Mesendoderm (in vitro differentiated cells): ENCODE measurements at regions not wholly inside any gene's neighbourhood (a gene's known extent, or its start where the extent isn't known, plus 50 kb on each side); places are given as distances from the start of the nearest gene placed in this dataset.

Experiments used
- DNase-seq: peaks from one replicate; pipeline ENCODE4 v3.0.0; 2013
- H2AK5ac ChIP-seq: 2 replicates; pipeline ENCODE4 v1.6.1; 2013; ENCODE audit warnings: low read length, inconsistent platforms
- H2BK120ac ChIP-seq: 2 replicates; pipeline ENCODE4 v1.6.1; 2013; ENCODE audit warnings: low read depth, mild to moderate bottlenecking, low read length, moderate library complexity, mixed read lengths
- H2BK15ac ChIP-seq: replicated peaks from 2 replicates; pipeline ENCODE4 v1.6.1; 2013; ENCODE audit warnings: low read depth, mild to moderate bottlenecking, moderate library complexity
- H2BK5ac ChIP-seq: 2 replicates; pipeline ENCODE4 v1.6.1; 2013; ENCODE audit warnings: low read length, inconsistent platforms
- H3K18ac ChIP-seq: 2 replicates; pipeline ENCODE4 v1.6.1; 2013; ENCODE audit warnings: mild to moderate bottlenecking, low read length, mixed read lengths
- H3K23ac ChIP-seq: one replicate; pipeline ENCODE4 v1.6.1; 2013; ENCODE audit warnings: low read length
- H3K27ac ChIP-seq: 2 replicates; pipeline ENCODE4 v1.5.1; 2013; ENCODE audit warnings: low read depth, mild to moderate bottlenecking, inconsistent platforms, low read length, moderate library complexity
- H3K27me3 ChIP-seq: 2 replicates; pipeline ENCODE4 v1.6.1; 2013; ENCODE audit warnings: low read length, control low read depth, mild to moderate bottlenecking, inconsistent platforms; ENCODE audit not compliant: insufficient read depth, poor library complexity
- H3K36me3 ChIP-seq: 2 replicates; pipeline ENCODE4 v1.6.1; 2013; ENCODE audit warnings: low read length, inconsistent platforms; ENCODE audit not compliant: control insufficient read depth, insufficient read depth
- H3K4ac ChIP-seq: one replicate; pipeline ENCODE4 v1.6.1; 2013; ENCODE audit warnings: low read depth, mild to moderate bottlenecking, low read length, moderate library complexity
- H3K4me1 ChIP-seq: 2 replicates; pipeline ENCODE4 v1.6.1; 2013; ENCODE audit warnings: low read depth, low read length, inconsistent platforms; ENCODE audit not compliant: control insufficient read depth
- H3K4me2 ChIP-seq: 2 replicates; pipeline ENCODE4 v1.6.1; 2013; ENCODE audit warnings: low read length
- H3K4me3 ChIP-seq: 2 replicates; pipeline ENCODE4 v1.5.1; 2013; ENCODE audit warnings: mild to moderate bottlenecking, low read length
- H3K56ac ChIP-seq: one replicate; pipeline ENCODE4 v1.6.1; 2013; ENCODE audit warnings: low read length
- H3K79me1 ChIP-seq: 2 replicates; pipeline ENCODE4 v1.6.1; 2013; ENCODE audit warnings: low read length, inconsistent platforms
- H3K79me2 ChIP-seq: 2 replicates; pipeline ENCODE4 v1.6.1; 2013; ENCODE audit warnings: mild to moderate bottlenecking, low read length; ENCODE audit not compliant: control insufficient read depth, insufficient read depth
- H3K9ac ChIP-seq: 2 replicates; pipeline ENCODE4 v1.6.1; 2013; ENCODE audit warnings: low read length, inconsistent platforms
- H4K5ac ChIP-seq: one replicate; pipeline ENCODE4 v1.6.1; 2013; ENCODE audit warnings: low read length
- H4K8ac ChIP-seq: one replicate; pipeline ENCODE4 v1.6.1; 2013; ENCODE audit warnings: low read depth, mild to moderate bottlenecking, control low read depth, low read length, moderate library complexity
- WGBS: extraction: QIAGEN DNeasy Blood & Tissue Kit; methylation state at CpG from one replicate; pipeline ENCODE4 v1.1.7; 2013; ENCODE audit warnings: low lambda C conversion rate, missing lambda C conversion rate; ENCODE audit not compliant: insufficient coverage; ENCODE audit errors: extremely low coverage; 5-methylcytosine and 5-hydroxymethylcytosine counted together

GRCh38 chr20:11378252-11378651 is 539.4 kb upstream of the BTBD3 start:
- Histone ChIP-seq H3K79me2 (no peaks in the 10 kb centered on the region), H2AK5ac (no peak overlapping the region), H3K18ac (no peak overlapping the region), H3K4ac (no peak overlapping the region), H2BK5ac (no peak overlapping the region), H3K23ac (no peak overlapping the region), H3K79me1 (no peaks in the 10 kb centered on the region), H4K5ac (no peak overlapping the region), H3K9ac (no peak overlapping the region), H3K36me3 (no peaks in the 10 kb centered on the region), H3K27ac (no peak overlapping the region), H2BK120ac (no peak overlapping the region), H2BK15ac (no peak overlapping the region), H3K4me2 (no peak overlapping the region), H4K8ac (no peak overlapping the region), H3K56ac (no peak overlapping the region), H3K4me1 (peaks cover 10% of the 10 kb centered on the region), H3K4me3 (no peak overlapping the region), H3K27me3 (no peaks in the 10 kb centered on the region)
- no CpG with 5 or more reads among the region's 1 CpG for WGBS
- peak; percentile 77 for DNase-seq

- Histone ChIP-seq H4K5ac (no peak overlapping the region), H3K79me2 (no peaks in the 10 kb centered on the region), H3K27ac (peak overlapping the region; percentile 25), H3K4ac (peak overlapping the region; percentile 56), H4K8ac (no peak overlapping the region), H3K36me3 (no peaks in the 10 kb centered on the region), H3K79me1 (no peaks in the 10 kb centered on the region), H3K4me1 (peaks cover 10% of the 10 kb centered on the region), H3K56ac (peak overlapping the region; percentile 45), H3K4me2 (no peak overlapping the region), H2BK120ac (no peak overlapping the region), H3K27me3 (no peaks in the 10 kb centered on the region), H2AK5ac (no peak overlapping the region), H2BK5ac (peak overlapping the region; percentile 69), H3K9ac (no peak overlapping the region), H3K4me3 (no peak overlapping the region), H2BK15ac (no peak overlapping the region), H3K23ac (no peak overlapping the region), H3K18ac (peak overlapping the region; percentile 18)
- peak; percentile 95 for DNase-seq
- WGBS, result no CpG with 5 or more reads among the region's 16 CpGs
Observed at GRCh38 chr20:11379257-11380011, 538.3 kb upstream of the BTBD3 start.

GRCh38 chr20:11380283-11380682 is 537.4 kb upstream of the BTBD3 start:
- Histone ChIP-seq H3K56ac (peak overlapping the region; percentile 45), H3K23ac (no peak overlapping the region), H4K8ac (no peak overlapping the region), H3K79me1 (no peaks in the 10 kb centered on the region), H2BK5ac (peak overlapping the region; percentile 69), H3K4me2 (no peak overlapping the region), H3K27me3 (no peaks in the 10 kb centered on the region), H3K18ac (peak overlapping the region; percentile 18), H3K4ac (peak overlapping the region; percentile 56), H3K4me1 (peaks cover 10% of the 10 kb centered on the region), H2AK5ac (peak overlapping the region; percentile 57), H3K9ac (no peak overlapping the region), H3K36me3 (no peaks in the 10 kb centered on the region), H2BK120ac (no peak overlapping the region), H3K4me3 (no peak overlapping the region), H3K79me2 (no peaks in the 10 kb centered on the region), H3K27ac (no peak overlapping the region), H2BK15ac (peak overlapping the region; percentile 42), H4K5ac (no peak overlapping the region)
- DNase-seq, result no peak
- WGBS, result no CpG with 5 or more reads among the region's 1 CpG

- H3K79me1 ChIP-seq, result no peaks in the 10 kb centered on the region
- no peak overlapping the region for H3K4me3 ChIP-seq
- DNase-seq, result no peak
- WGBS, result no CpG with 5 or more reads among the region's 2 CpGs
- no peak overlapping the region for H4K5ac ChIP-seq
- H3K9ac ChIP-seq, result no peak overlapping the region
- no peak overlapping the region for H3K27ac ChIP-seq
- H3K27me3 ChIP-seq, result no peaks in the 10 kb centered on the region
- no peak overlapping the region for H2BK5ac ChIP-seq
- H4K8ac ChIP-seq, result no peak overlapping the region
- H3K23ac ChIP-seq, result no peak overlapping the region
- no peak overlapping the region for H3K4me2 ChIP-seq
- no peak overlapping the region for H3K18ac ChIP-seq
- H3K36me3 ChIP-seq, result no peaks in the 10 kb centered on the region
- H2BK120ac ChIP-seq, result no peak overlapping the region
- H3K4me1 ChIP-seq, result no peaks in the 10 kb centered on the region
- H2AK5ac ChIP-seq, result no peak overlapping the region
- H2BK15ac ChIP-seq, result no peak overlapping the region
- no peak overlapping the region for H3K4ac ChIP-seq
- no peaks in the 10 kb centered on the region for H3K79me2 ChIP-seq
- no peak overlapping the region for H3K56ac ChIP-seq
Observed at GRCh38 chr20:11387189-11387754, 530.4 kb upstream of the BTBD3 start.

GRCh38 chr20:11389186-11389585 is 528.5 kb upstream of the BTBD3 start:
- DNase-seq, result no peak
- no peak overlapping the region for H3K23ac ChIP-seq
- H3K27ac ChIP-seq, result no peak overlapping the region
- H3K4ac ChIP-seq, result no peak overlapping the region
- no peaks in the 10 kb centered on the region for H3K4me1 ChIP-seq
- no peak overlapping the region for H3K9ac ChIP-seq
- H3K4me2 ChIP-seq, result no peak overlapping the region
- no peak overlapping the region for H3K4me3 ChIP-seq
- H3K79me1 ChIP-seq, result no peaks in the 10 kb centered on the region
- no peaks in the 10 kb centered on the region for H3K79me2 ChIP-seq
- H2BK120ac ChIP-seq, result no peak overlapping the region
- no peaks in the 10 kb centered on the region for H3K27me3 ChIP-seq
- H2AK5ac ChIP-seq, result no peak overlapping the region
- H3K18ac ChIP-seq, result no peak overlapping the region
- no peak overlapping the region for H2BK15ac ChIP-seq
- no peaks in the 10 kb centered on the region for H3K36me3 ChIP-seq
- H4K5ac ChIP-seq, result no peak overlapping the region
- no peak overlapping the region for H2BK5ac ChIP-seq
- H4K8ac ChIP-seq, result no peak overlapping the region
- no peak overlapping the region for H3K56ac ChIP-seq

- no peak overlapping the region for H3K23ac ChIP-seq
- DNase-seq, result no peak
- H2AK5ac ChIP-seq, result no peak overlapping the region
- H3K36me3 ChIP-seq, result no peaks in the 10 kb centered on the region
- no peak overlapping the region for H3K18ac ChIP-seq
- no peak overlapping the region for H2BK120ac ChIP-seq
- no peak overlapping the region for H3K9ac ChIP-seq
- no peaks in the 10 kb centered on the region for H3K79me2 ChIP-seq
- H2BK15ac ChIP-seq, result no peak overlapping the region
- H3K79me1 ChIP-seq, result no peaks in the 10 kb centered on the region
- H3K27ac ChIP-seq, result no peak overlapping the region
- no peak overlapping the region for H3K4me2 ChIP-seq
- H3K4ac ChIP-seq, result no peak overlapping the region
- no peak overlapping the region for H3K4me3 ChIP-seq
- no CpG with 5 or more reads among the region's 2 CpGs for WGBS
- no peak overlapping the region for H3K56ac ChIP-seq
- no peak overlapping the region for H4K8ac ChIP-seq
- no peak overlapping the region for H2BK5ac ChIP-seq
- no peak overlapping the region for H4K5ac ChIP-seq
- no peaks in the 10 kb centered on the region for H3K4me1 ChIP-seq
- no peaks in the 10 kb centered on the region for H3K27me3 ChIP-seq
Observed at GRCh38 chr20:11391591-11391990, 526.1 kb upstream of the BTBD3 start.
